GM19455 (cell line): ENCODE measurements at regions not wholly inside any gene's neighbourhood (a gene's known extent, or its start where the extent isn't known, plus 50 kb on each side); places are given as distances from the start of the nearest gene placed in this dataset.

Experiments
- ATAC-seq: cut with Tn5 transposase; IDR thresholded peaks from one replicate; pipeline ENCODE4 v1.9.1; 2021; ENCODE audit not compliant: unreplicated experiment

DNA sequence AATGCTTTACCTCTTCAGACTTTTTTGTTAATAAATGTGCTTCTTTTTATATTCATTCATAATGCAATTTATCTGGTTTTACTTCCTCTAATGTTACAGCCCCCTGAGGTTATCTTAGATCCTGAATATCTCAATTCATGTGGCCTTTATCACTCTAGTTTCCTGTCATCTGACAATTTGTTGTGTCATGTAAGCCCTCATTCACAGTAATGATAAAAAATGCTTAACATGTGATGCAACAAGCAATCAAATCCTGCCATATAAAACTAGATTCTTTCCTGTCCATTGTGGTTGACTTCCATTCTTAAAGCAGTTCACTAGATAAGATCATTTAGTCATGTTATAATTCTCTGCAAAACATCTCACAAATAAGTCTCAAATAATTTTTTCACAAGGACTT, 991.2 kb upstream of the ACO1 start:
- no peak for ATAC-seq

DNA sequence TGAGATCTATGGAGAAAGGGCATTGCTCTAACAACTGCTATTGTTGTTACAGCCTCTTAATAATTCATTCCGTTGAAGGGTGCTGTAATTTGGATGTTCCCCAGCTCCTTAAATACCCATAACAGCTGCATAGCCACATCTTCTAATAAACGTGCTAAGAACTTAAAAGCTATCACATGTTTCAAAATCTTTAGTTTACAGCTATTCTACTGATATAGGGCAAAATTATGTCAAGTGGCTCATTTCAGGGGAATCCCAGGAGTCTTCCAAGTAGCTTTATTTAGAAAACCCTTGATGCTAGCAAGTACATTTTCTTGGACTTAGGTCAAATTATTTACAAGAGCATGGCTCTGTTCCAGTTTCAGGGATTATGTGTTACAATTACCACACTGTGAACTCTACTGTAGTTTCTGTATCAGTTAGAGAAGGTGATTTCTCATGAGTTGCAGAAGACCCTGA, 990.4 kb upstream of the ACO1 start:
- ATAC-seq: no peak

DNA sequence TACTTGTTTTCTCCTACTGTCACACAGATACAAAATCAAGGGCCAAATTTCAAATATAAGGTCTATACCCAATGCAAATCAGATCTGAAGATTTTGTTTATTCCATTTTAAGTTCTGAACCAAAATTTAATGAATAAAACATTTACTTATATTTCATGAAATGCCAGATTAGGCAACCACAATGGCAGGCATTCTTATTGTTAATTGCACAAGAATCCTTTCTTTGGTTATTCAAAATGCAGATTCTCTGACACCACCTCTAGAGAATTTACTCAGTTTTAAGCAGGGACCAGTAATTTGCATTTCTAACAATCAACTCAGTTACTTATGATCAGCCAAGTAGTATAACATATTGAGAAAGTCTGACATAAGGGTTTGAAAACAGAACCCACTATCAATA, 972.4 kb upstream of the ACO1 start:
- ATAC-seq: no peak

DNA sequence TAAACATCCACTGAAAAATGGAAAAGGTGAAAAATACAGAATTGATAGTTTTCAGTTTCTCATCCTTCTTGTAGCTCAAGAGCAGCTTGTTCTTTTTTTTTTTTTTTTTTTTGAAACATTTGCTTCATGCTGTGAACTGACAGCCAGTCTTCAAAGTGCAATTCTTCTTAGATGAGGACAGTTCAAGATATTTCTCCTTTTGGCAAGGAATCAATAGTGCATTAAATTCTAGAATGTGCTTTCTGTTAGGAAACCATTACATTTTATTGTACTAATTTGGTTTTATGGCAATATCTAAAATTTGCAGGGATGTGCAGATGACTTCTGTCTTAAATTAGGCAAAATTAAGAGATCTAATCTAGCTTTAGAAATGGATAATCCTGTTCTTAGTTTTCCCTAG, 969.3 kb upstream of the ACO1 start:
- ATAC-seq: no peak

DNA sequence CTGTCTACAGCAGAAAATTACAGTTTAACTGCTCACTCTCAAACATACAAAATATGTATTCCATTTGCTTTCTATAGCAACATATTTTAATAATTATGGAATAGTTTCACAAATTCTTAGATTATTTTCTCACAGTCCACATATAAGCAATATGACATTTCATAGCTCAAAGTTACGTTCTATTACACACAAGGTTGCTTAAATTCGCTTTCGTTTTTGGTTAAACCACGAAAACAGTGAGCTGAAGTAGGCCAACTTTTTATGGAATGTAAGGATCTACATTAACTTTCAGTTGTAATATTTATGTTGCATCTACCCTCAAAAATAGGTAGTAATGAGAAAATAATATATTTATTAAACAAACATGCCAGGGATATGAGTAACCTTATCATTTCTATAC, 966.0 kb upstream of the ACO1 start:
- no peak for ATAC-seq

DNA sequence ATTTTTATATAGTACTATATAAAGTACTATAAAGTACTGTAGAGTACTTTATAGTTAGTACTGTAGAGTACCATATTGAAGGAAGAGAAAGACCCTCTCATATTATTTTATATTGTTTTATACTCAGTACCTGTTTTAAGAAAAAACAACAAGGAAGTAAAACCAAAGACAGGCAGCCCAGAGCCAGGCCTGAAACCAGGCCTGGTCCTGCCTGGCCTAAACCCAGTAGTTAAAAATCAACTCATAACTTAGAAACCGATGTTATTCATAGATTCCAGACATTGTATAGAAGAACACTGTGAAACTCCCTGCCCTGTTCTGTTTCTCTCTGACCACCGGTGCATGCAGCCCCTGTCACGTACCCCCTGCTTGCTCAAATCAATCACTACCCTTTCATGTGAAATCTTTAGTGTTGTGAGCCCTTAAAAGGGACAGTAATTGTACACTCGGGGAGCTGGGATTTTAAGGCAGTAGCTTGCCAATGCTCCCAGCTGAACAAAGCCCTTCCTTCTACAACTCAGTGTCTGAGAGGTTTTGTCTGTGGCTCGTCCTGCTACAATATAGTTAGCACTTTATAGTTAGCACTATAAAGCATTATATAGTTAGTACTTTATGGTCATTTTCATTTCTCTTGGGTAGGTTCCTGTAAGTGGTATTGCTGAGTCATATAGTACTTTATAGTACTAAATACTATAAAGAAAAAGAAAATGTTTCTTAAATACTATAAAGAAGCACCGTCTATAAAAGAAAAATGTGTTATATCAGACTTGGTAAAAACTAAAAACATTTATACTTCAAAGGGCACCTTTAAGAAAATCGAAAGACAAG, 940.6 kb upstream of the ACO1 start:
- ATAC-seq: peak; percentile 62

DNA sequence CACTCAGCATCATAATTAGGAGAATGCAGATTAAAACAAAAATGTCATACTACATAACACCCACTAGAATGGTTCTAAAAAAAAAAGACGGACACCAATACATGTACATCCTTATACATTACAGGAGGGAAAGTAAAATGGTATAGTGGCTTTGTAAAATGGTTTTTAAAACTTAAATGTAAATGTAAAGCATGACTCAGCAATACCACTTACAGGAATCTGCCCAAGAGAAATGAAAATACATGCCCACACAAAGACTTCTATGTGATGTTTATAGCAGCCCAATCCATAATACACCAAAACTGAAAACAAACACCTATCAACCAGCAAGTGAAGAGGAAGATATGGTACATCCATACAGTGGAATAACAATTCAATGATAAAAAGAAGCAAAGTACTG, 939.1 kb upstream of the ACO1 start:
- ATAC-seq: no peak

DNA sequence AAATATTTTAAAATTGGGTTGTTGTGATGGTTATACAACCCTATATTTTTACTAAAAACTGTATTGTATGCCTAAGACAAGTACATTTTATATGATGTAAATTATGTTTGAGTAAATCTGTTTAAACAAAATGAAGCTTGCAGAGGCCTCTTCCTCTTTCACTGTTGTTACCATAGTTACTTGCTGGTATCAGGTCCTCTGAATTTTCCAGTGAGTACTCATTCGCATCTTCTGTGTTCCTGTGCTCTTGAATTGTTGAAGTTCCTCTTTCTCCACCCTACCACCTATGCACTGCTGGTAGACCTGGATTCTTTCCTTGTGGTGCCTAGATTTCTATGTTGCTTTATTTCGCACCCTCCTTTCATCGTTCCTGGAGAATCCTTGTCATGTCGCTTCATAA, 938.5 kb upstream of the ACO1 start:
- peak; percentile 38 for ATAC-seq

DNA sequence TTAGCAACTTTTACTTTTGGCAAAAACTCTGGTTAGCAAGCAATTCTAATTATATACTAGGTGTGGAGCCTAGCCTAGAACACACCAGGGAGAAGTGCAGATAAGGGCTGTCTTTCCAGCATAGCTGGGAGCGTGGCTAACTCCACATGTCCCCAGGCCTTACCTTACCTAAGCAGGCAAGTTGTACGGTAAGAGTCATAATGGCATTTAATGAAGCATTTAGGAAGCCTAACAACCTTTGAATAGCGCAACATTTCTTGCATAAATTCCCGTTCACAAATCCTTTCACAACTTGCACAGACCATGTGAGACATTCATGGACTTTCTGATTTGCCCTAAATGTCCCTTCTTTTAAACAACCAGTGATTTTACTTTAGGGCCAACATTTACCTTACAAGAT, 917.4 kb upstream of the ACO1 start:
- no peak for ATAC-seq

DNA sequence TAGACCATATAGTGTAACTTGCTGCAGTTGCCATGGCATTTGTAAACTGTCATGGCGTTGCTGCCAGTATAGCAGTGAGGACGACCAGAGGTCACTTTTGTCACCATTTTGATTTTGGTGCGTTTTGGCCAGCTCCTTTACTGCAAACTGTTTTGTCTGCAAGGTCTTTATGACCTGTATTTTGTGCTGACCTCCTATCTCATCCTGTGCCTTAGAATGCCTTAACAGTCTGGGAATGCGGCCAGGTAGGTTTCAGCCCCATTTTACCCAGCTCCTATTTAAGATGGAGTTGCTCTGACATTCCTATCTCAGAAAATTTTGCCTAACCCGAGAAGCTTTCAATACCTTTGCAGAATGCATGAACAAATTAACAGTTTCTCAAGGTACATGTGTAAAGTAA, 914.4 kb upstream of the ACO1 start:
- ATAC-seq: no peak

DNA sequence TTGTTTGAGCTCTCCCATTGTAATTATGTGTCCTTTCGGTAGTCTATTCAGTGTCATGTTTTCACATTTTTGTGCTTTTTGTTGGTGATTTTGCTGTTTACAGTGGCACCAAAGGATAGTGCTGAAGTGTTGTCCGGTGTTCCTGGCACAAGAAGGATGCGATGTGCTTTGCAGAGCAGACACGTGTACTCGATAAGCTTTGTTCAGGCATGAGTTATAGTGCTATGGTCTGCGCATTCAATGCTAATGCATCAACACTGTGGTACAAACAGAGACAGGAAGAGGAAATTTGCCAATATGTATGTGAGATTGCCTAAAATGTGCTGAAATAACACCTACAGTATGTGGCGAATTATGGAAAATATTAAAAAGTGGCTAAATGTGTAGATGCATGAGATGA, 913.4 kb upstream of the ACO1 start:
- no peak for ATAC-seq

DNA sequence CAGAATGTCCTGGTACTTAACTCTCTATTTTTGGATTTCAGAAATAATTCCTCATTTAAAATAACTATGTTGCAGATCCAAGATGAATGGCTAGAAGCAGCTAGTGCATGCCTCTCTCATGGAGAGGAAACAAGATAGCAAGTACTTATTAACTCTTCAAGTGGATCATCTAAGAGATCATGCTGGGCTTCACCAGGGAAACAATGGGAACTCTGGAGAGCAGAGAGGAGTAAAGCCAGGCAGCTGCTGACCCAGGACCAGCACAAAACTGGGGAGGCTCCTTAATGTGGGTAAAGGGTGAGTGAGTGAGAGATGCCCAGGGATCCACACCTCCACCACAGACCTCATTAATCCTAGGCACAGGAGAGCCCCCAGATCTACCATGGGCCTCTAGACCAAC, 897.8 kb upstream of the ACO1 start:
- no peak for ATAC-seq

DNA sequence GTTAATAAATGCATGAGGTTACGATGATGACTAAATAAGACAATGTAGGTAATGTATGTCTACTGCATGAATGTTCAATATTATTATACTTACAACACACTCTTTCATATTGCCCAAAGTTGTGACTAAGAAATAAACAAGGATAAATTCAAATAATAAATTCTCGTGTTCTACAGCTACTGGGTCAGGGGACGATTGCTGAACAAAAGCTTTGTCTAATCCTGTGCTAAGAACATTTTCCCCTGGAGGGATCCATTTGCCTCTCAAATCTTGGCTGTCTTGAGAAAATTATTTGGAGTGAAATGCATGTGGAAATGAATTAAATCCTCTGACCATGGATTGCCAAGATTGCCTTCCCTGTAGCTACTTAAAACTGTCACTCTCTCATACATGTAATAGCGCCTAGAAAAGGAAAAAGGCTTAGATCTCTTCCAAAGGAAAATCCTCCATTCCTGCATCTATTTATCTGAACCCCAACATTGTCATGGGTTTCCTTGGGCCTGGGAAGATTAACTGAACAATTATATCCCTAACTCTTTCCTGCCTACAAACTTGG, 893.8 kb upstream of the ACO1 start:
- ATAC-seq: no peak

DNA sequence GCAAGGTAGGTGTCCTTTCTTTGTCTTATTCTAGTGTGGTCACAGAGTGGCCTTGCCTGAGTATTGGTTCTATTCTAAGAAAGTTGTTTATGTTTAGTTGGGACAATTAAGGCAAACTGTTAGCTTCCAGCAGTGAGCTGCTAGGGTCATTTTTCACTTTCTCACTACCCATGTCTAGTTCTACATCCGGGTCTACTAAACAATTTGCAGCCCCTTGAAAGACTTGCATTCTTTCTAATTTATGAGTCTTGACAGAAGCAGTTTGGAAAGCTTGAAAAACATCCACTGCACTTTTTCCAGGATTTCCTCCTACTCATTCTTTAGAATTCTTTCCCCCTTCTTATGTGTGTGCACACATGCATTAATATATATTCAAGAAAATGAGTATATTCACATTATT, 892.2 kb upstream of the ACO1 start:
- no peak for ATAC-seq

DNA sequence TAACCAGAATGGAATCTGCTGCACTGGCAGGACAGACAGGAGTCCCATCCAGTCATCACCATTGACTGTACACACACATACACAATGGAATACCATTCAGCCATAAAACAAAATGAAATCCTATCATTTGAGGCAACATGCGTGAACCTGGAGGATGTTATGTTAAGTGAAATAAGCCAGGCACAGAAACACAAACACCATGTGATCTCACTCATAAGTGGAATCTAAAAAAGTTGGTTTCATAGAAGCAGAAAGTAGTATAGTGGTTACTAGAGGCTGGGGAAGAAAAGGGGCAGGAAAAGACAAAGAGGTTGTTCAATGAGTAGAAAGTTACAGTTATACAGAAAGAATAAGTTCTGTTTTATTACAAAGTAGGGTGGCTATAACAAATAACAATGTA, 884.0 kb upstream of the ACO1 start:
- ATAC-seq: no peak

DNA sequence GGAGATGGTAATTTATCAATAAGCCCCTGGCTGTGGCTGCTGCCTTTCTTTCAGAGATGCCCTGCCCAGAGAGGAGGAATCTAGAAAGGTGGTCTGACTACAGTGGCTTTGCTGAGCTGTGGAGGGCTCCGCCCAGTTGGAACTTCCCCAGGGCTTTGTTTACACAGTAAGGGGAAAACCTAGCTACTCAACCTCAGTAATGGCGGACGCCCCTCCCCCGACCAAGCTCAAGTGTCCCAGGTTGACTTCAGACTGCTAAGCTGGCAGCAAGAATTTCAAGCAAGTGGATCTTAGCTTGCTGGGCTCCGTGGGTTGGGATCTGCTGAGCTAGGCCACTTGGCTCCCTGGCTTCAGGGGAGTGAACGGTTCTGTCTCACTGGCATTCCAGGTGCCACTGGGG, 865.4 kb upstream of the ACO1 start:
- ATAC-seq: peak; percentile 77

DNA sequence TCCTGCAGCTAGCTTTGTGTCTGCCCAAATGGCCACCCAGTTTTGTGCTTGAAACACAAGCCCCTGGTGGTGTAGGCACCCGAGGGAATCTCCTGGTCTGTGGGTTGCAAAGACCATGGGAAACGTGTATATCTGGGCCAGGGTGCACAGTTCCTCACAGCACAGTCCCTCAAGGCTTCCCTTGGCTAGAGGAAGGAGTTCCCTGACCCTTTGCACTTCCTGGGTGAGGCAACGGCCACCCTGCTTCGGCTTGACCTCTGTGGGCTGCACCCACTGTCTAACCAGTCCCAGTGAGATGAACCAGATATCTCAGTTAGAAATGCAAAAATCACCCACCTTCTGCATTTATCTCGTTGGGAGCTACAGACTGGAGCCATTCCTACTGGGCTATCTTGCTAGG, 865.0 kb upstream of the ACO1 start:
- ATAC-seq: no peak

DNA sequence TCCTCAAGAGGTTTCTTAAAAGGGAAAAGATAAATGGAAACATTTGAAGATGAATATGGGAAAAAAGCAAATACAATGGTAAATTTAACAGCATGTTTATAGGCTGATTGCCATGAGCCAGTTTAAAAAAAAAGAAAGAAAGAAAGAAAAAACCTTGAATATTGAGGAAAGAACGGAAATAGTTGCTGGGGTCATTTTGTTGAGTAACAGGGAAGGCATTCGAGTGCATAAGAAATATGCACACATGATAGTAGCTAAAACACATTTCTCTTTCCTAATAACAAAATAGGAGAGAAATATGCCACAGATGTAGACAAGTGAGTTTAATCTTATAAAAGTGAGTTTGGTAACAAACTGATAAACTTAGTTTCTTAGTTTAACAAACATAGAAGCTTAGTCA, 864.6 kb upstream of the ACO1 start:
- ATAC-seq: no peak

DNA sequence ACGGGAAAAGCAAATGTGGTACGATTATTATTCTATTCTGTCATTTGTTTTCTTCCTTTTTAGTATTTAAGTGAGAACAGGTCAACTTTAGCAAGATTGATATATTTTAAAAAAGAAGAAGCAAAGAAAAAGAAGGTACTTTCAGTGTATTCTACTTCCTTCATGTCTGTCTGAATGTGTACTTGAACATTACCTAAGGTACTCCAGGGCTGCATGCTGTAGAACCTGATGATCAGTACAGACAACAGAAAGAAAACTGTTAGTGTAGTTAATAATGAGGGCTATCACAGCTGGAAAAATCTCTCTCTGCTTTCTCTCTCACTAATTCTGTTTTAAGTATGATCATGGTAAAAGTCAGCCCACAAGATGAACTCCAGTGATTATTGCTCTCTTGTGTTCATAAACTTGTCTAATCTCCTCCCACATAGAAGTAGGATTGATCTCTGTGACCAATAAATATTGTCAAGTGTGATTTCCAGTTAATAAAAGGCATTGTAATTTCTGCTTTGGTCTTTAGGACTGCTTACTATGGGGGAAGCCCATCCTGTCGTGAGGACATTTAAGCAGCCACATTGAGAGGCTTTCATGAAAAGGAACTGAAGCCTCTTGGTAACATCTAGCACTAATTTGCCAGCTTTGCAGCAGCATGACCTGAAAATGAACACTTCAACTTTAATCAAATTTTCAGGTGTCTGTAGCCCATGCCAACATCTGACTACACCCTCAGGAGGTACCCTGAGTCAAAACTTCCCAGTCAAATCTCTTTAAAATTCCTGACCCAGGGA, 864.0 kb upstream of the ACO1 start:
- ATAC-seq: no peak

DNA sequence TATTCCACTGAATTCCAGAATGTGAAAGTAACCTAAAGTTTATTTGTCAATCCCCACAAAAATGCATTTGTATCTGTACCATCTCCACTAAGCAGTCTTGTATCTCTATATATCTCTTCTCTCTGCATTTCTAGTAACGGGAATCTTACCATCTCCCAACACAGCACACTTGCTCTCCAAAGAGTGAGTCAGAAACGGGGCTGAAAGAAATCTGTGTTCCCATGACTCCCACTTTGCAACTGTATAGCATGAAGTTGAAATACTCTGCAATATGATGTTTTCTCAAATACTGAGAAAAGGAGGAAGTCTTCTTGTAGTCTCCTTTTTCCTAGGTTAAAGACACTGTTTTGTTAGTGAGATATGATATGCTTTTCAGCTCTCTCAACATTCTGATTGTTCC, 848.8 kb upstream of the ACO1 start:
- ATAC-seq: no peak

DNA sequence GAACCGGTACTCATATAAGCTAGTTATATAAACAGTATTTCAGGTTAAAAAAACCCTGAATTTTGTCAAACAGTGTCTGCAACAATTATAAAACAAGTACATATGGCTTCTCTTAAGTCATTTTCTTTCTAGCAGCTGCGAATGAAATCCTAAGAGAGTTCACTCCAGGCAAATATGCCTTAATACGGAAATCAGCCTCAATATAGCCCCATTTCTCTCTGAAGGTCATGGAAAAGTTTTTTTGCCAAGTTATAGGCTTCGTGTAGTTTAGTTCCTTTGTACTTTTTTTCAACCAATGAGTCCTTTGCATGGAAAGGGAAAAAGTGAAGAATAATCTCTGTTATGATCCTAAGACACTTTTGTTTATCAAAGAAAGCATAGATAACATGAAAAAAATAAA, 848.0 kb upstream of the ACO1 start:
- ATAC-seq: no peak

DNA sequence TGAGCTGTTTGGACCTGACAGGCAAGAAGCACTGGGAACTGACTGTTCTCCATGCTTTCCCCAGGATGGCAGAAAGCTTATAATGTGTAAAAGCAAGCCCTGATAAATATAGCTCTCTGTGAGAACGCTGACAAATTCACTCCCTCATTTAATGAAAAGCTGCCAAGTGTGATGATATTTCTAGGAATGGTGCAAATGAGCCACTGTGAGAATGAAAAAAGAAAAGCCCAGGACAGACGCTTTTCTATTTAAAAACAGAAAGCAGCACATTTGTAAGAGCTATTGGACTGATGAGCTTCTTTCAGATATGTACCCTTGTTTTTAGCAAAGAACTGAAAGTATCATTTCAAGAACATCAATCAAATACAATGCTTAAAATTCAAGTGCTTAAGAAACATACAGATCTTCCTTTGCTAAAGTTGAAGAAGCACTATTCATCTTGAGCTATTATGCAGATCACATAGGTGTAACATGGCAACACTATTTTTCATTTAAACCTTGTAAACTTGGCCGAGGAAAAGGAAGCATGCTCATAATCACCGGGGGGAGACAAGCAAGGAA, 842.6 kb upstream of the ACO1 start:
- peak; percentile 0 for ATAC-seq
